Loucy (cell line): ENCODE measurements at regions not wholly inside any gene's neighbourhood (a gene's known extent, or its start where the extent isn't known, plus 50 kb on each side); places are given as distances from the start of the nearest gene placed in this dataset.

Experiments used
- CTCF ChIP-seq: fragments of 200-600 bp; sonication (generic); conservative IDR thresholded peaks from 2 replicates; pipeline ENCODE4 v1.5.1; 2014; ENCODE audit warnings: mild to moderate bottlenecking, antibody characterized with exemption, low read length
- EZH2phosphoT487 ChIP-seq: fragments of 200-600 bp; IDR thresholded peaks from 2 replicates; pipeline ENCODE4 v1.6.1; 2018; ENCODE audit warnings: antibody characterized with exemption, mild to moderate bottlenecking, moderate library complexity, borderline replicate concordance

- TF ChIP-seq CTCF (no peak), EZH2phosphoT487 (no peak)
Measured at GRCh38 chr7:20270867-20271266, 53.7 kb upstream of the MACC1 start.
